OCI-LY7 (cell line): ENCODE measurements at regions not wholly inside any gene's neighbourhood (a gene's known extent, or its start where the extent isn't known, plus 50 kb on each side); places are given as distances from the start of the nearest gene placed in this dataset.

Source experiments
- BruUV-seq: library from RNA; stranded (reverse); fragments of 400-500 nt; replicated peaks from 2 replicates; lab custom pipeline; 2021; lab: Mats Ljungman, UMichigan
- CTCF ChIA-PET: fragments of 300-600 bp; sonication (Branson Sonifier 250); formaldehyde crosslinking; loops from one replicate; lab custom pipeline; 2022; ENCODE audit warnings: antibody characterized with exemption; ENCODE audit not compliant: unreplicated experiment; lab: Charles Lee
- POLR2A ChIA-PET: fragments of 300-600 bp; sonication (Branson Sonifier 250); formaldehyde crosslinking; loops from one replicate; lab custom pipeline; 2022; ENCODE audit warnings: antibody characterized with exemption; lab: Charles Lee
- DNase-seq: peaks from one replicate; pipeline ENCODE4 v3.0.0-alpha.2; 2015; ENCODE audit warnings: low spot score
- H2AFZ ChIP-seq: fragments of 200-600 bp; sonication (generic), shearing (Covaris generic); 2 replicates; pipeline ENCODE4 v1.6.1; 2014; ENCODE audit warnings: mild to moderate bottlenecking, antibody characterized with exemption, low read length, moderate library complexity
- H3K27ac ChIP-seq: fragments of 200-600 bp; sonication (generic); 2 replicates; pipeline ENCODE4 v1.5.1; 2014; ENCODE audit warnings: mixed run types, low read depth, mild to moderate bottlenecking, moderate library complexity, low read length, inconsistent platforms; ENCODE audit not compliant: poor library complexity, severe bottlenecking
- H3K36me3 ChIP-seq: fragments of 200-600 bp; sonication (generic); 2 replicates; pipeline ENCODE4 v1.6.1; 2014; ENCODE audit warnings: mild to moderate bottlenecking, antibody characterized with exemption, low read length, moderate library complexity, mixed read lengths; ENCODE audit not compliant: insufficient read depth
- H3K4me1 ChIP-seq: fragments of 200-600 bp; sonication (generic); 2 replicates; pipeline ENCODE4 v1.5.1; 2014; ENCODE audit warnings: mild to moderate bottlenecking, low read length; ENCODE audit not compliant: insufficient read depth, poor library complexity, severe bottlenecking
- H3K4me2 ChIP-seq: fragments of 200-600 bp; sonication (generic); 2 replicates; pipeline ENCODE4 v1.6.1; 2014; ENCODE audit warnings: mild to moderate bottlenecking, low read length
- H3K4me3 ChIP-seq: fragments of 200-600 bp; sonication (generic); 2 replicates; pipeline ENCODE4 v1.5.1; 2014; ENCODE audit warnings: mild to moderate bottlenecking, low read depth, low read length; ENCODE audit not compliant: poor library complexity, severe bottlenecking
- H3K79me2 ChIP-seq: fragments of 200-600 bp; sonication (generic); 2 replicates; pipeline ENCODE4 v1.6.1; 2016; ENCODE audit warnings: low read depth, mild to moderate bottlenecking, low read length, moderate library complexity, mixed read lengths; ENCODE audit not compliant: insufficient read depth
- H3K9me2 ChIP-seq: fragments of 200-600 bp; sonication (generic); 2 replicates; pipeline ENCODE4 v1.6.1; 2016; ENCODE audit warnings: mild to moderate bottlenecking, low read length, mixed read lengths; ENCODE audit not compliant: insufficient read depth
- H3K9me3 ChIP-seq: fragments of 200-600 bp; sonication (generic); 2 replicates; pipeline ENCODE4 v1.6.1; 2014; ENCODE audit warnings: mild to moderate bottlenecking, mixed run types, low read length, mixed read lengths
- H4K20me1 ChIP-seq: fragments of 200-600 bp; sonication (generic); 2 replicates; pipeline ENCODE4 v1.6.1; 2014; ENCODE audit warnings: mild to moderate bottlenecking, antibody characterized with exemption, low read length, moderate library complexity, mixed read lengths; ENCODE audit not compliant: insufficient read depth
- EZH2phosphoT487 ChIP-seq: fragments of 200-600 bp; sonication (generic); IDR thresholded peaks from 2 replicates; pipeline ENCODE4 v1.6.1; 2018; ENCODE audit warnings: low read depth, borderline replicate concordance, mild to moderate bottlenecking, mixed run types, antibody characterized with exemption, low read length, moderate library complexity, mixed read lengths
- intact Hi-C: fragments of 100-400 bp; cut with micrococcal nuclease; formaldehyde crosslinking; loops from one replicate; pipeline ENCODE4 v1.10.0; 2022; ENCODE audit not compliant: unreplicated experiment
- TF ChIP-seq, protein P1 (sequence below): fragments of 200-600 bp; sonication (generic); conservative IDR thresholded peaks from 2 replicates; pipeline ENCODE4 v1.5.1; 2014; ENCODE audit warnings: mild to moderate bottlenecking, antibody characterized with exemption, low read length, moderate library complexity, mixed read lengths

DNA sequence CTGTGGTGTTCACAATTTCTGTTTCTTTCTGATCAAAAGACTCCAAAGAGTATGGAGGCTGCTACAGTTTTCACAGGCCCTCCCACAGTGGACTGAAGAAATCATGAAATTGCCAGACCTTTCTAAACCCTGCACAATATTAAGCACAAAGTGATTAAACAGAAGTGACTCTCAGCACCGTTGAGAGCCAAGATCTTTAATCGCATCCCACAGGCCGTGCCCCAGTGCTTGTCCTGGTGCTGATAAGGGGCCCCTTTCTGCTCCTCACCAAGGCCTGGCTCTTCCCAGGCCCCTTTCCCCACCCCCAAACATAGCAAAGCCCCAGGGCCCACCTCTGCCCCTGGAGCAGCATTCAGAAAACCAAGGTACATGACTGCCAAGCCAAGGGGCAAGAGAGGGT is 57.4 kb upstream of the BMAL1 start:
- Histone ChIP-seq H3K27ac (no peak overlapping the region), H3K36me3 (no peaks in the 10 kb centered on the region), H3K4me3 (no peak overlapping the region), H3K9me2 (no peaks in the 10 kb centered on the region), H3K79me2 (no peaks in the 10 kb centered on the region), H3K9me3 (no peaks in the 10 kb centered on the region), H2AFZ (no peak overlapping the region), H3K4me1 (no peaks in the 10 kb centered on the region), H4K20me1 (no peaks in the 10 kb centered on the region), H3K4me2 (no peak overlapping the region)
- DNase-seq, result no peak
- POLR2A ChIA-PET, result no interaction called here
- BruUV-seq, result no TSS peak
- TF ChIP-seq, protein P1, sequence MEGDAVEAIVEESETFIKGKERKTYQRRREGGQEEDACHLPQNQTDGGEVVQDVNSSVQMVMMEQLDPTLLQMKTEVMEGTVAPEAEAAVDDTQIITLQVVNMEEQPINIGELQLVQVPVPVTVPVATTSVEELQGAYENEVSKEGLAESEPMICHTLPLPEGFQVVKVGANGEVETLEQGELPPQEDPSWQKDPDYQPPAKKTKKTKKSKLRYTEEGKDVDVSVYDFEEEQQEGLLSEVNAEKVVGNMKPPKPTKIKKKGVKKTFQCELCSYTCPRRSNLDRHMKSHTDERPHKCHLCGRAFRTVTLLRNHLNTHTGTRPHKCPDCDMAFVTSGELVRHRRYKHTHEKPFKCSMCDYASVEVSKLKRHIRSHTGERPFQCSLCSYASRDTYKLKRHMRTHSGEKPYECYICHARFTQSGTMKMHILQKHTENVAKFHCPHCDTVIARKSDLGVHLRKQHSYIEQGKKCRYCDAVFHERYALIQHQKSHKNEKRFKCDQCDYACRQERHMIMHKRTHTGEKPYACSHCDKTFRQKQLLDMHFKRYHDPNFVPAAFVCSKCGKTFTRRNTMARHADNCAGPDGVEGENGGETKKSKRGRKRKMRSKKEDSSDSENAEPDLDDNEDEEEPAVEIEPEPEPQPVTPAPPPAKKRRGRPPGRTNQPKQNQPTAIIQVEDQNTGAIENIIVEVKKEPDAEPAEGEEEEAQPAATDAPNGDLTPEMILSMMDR, result no peak
- no peak for TF ChIP-seq EZH2phosphoT487
- CTCF ChIA-PET, result no interaction called here
- intact Hi-C loops, result no loop called here

DNA sequence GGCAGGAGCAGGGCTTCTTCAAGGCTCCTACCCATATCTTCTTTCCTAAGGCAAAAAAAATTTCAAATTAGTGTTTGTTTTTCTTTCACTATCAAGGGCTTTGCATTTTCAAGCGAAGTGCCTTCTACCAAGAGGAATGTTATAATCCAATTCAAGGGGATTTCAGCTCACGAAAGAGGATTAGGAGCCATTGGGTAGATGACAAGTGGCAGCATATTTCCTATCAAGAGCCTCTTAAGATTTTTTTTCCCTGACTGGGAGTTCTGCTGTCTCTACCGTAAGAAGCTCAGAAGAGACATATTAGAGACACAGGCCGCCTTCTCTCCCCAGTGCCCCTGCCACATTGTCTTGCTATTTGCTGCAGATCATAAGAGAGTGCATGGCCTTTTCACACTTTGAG is 55.9 kb upstream of the BMAL1 start:
- ChIA-PET POLR2A (interaction anchor here (0.7 kb wide), 1 partner anchor 114 kb away, joined by 3 read pairs; no protein-coding TSS in a partner anchor), CTCF (no interaction called here)
- intact Hi-C loops, result no loop called here
- Histone ChIP-seq H3K79me2 (no peaks in the 10 kb centered on the region), H3K9me2 (no peaks in the 10 kb centered on the region), H3K4me3 (no peak overlapping the region), H3K4me2 (no peak overlapping the region), H3K36me3 (no peaks in the 10 kb centered on the region), H2AFZ (no peak overlapping the region), H4K20me1 (no peaks in the 10 kb centered on the region), H3K4me1 (no peaks in the 10 kb centered on the region), H3K9me3 (no peaks in the 10 kb centered on the region), H3K27ac (no peak overlapping the region)
- no peak for DNase-seq
- TF ChIP-seq, protein P1, result no peak
- no peak for TF ChIP-seq EZH2phosphoT487
- BruUV-seq, result no TSS peak

DNA sequence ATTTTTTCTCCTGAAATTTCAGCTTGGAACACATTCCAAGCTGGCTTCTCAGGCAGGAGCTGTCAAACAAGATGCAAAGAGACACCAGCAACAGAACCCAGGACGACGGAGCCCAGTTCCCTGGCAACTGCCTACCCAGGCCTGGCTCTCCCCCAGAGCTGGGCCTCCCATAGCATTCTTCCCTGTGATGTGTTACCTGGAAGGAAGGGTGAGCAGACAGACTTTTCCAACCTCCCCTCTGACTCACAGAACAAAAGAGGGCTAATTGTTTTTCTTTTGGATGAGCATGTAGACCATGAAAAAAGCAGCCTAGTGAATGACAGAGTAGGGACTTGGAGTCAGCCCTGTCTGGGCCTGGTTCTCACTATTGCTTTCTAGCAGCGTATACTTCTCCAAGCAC is 55.3 kb upstream of the BMAL1 start:
- no peak overlapping the region for H3K4me2 ChIP-seq
- H3K79me2 ChIP-seq, result no peaks in the 10 kb centered on the region
- no peaks in the 10 kb centered on the region for H3K4me1 ChIP-seq
- intact Hi-C loops, result no loop called here
- H3K9me3 ChIP-seq, result no peaks in the 10 kb centered on the region
- CTCF ChIA-PET, result no interaction called here
- DNase-seq, result no peak
- POLR2A ChIA-PET, result interaction anchor here (0.7 kb wide), 1 partner anchor 113 kb away, joined by 3 read pairs; no protein-coding TSS in a partner anchor
- no peak for TF ChIP-seq EZH2phosphoT487
- TF ChIP-seq, protein P1, result no peak
- H3K36me3 ChIP-seq, result no peaks in the 10 kb centered on the region
- no peak overlapping the region for H3K4me3 ChIP-seq
- H4K20me1 ChIP-seq, result no peaks in the 10 kb centered on the region
- H3K27ac ChIP-seq, result no peak overlapping the region
- H3K9me2 ChIP-seq, result no peaks in the 10 kb centered on the region
- no TSS peak for BruUV-seq
- H2AFZ ChIP-seq, result no peak overlapping the region
